ENCODE measurements at regions not wholly inside any gene's neighbourhood (a gene's known extent, or its start where the extent isn't known, plus 50 kb on each side); places are given as distances from the start of the nearest gene placed in this dataset.

- TF ChIP-seq CTCF (IDR thresholded peaks at IDR 0.05; ENCODE audit: low read depth, low read length): no peak
- no peak for DNase-seq (ENCODE audit: low read depth, low spot score)
- H3K4me3 ChIP-seq (ENCODE audit: low read depth, low read length): no peak overlapping the region
- in situ Hi-C loops (cut with HindIII; ENCODE audit: low sequenced_read_pairs): no loop called here
Observed at GRCh38 chr2:188865681-188866080, 108.5 kb upstream of the COL3A1 start.

- in situ Hi-C loops (cut with HindIII; ENCODE audit: low sequenced_read_pairs): no loop called here
- DNase-seq (ENCODE audit: low read depth, low spot score): peak; percentile 37
- no peak overlapping the region for H3K4me3 ChIP-seq (ENCODE audit: low read depth, low read length)
- no peak for TF ChIP-seq CTCF (IDR thresholded peaks at IDR 0.05; ENCODE audit: low read depth, low read length)
Observed at GRCh38 chr2:188869550-188869949, 104.6 kb upstream of the COL3A1 start.

- peak; percentile 80 for DNase-seq (ENCODE audit: low read depth, low spot score)
- in situ Hi-C loops (cut with HindIII; ENCODE audit: low sequenced_read_pairs): no loop called here
- H3K4me3 ChIP-seq (ENCODE audit: low read depth, low read length): no peak overlapping the region
- no peak for TF ChIP-seq CTCF (IDR thresholded peaks at IDR 0.05; ENCODE audit: low read depth, low read length)
Observed at GRCh38 chr2:188870289-188870688, 103.9 kb upstream of the COL3A1 start.

GRCh38 chr2:188875104-188875503 lies 99.1 kb upstream of the COL3A1 start:
- no peak for TF ChIP-seq CTCF (IDR thresholded peaks at IDR 0.05; ENCODE audit: low read depth, low read length)
- no peak overlapping the region for H3K4me3 ChIP-seq (ENCODE audit: low read depth, low read length)
- DNase-seq (ENCODE audit: low read depth, low spot score): no peak
- in situ Hi-C loops (cut with HindIII; ENCODE audit: low sequenced_read_pairs): no loop called here

- no peak for DNase-seq (ENCODE audit: low read depth, low spot score)
- in situ Hi-C loops (cut with HindIII; ENCODE audit: low sequenced_read_pairs): no loop called here
Observed at GRCh38 chr2:188878716-188879115, 95.5 kb upstream of the COL3A1 start.

GRCh38 chr2:188880740-188881139 lies 93.4 kb upstream of the COL3A1 start:
- H3K4me3 ChIP-seq (ENCODE audit: low read depth, low read length): no peak overlapping the region
- in situ Hi-C loops (cut with HindIII; ENCODE audit: low sequenced_read_pairs): no loop called here
- DNase-seq (ENCODE audit: low read depth, low spot score): no peak
- TF ChIP-seq CTCF (IDR thresholded peaks at IDR 0.05; ENCODE audit: low read depth, low read length): no peak

More at GRCh38 chr2:188878716-188879115, 95.5 kb upstream of the COL3A1 start:
- TF ChIP-seq CTCF (IDR thresholded peaks at IDR 0.05; ENCODE audit: low read depth, low read length): no peak
- no peak overlapping the region for H3K4me3 ChIP-seq (ENCODE audit: low read depth, low read length)

GRCh38 chr2:188881434-188881833 lies 92.7 kb upstream of the COL3A1 start:
- H3K4me3 ChIP-seq (ENCODE audit: low read depth, low read length): no peak overlapping the region
- in situ Hi-C loops (cut with HindIII; ENCODE audit: low sequenced_read_pairs): no loop called here
- TF ChIP-seq CTCF (IDR thresholded peaks at IDR 0.05; ENCODE audit: low read depth, low read length): no peak
- no peak for DNase-seq (ENCODE audit: low read depth, low spot score)
